Keratinocyte (primary cell): ENCODE measurements at regions not wholly inside any gene's neighbourhood (a gene's known extent, or its start where the extent isn't known, plus 50 kb on each side); places are given as distances from the start of the nearest gene placed in this dataset.

Source experiments
- EZH2 ChIP-seq: IDR thresholded peaks from one replicate; pipeline ENCODE4 v1.6.1; 2012; ENCODE audit warnings: inconsistent platforms, mild to moderate bottlenecking, low read length, moderate library complexity
- TF ChIP-seq, protein P1 (sequence below), 3 experiments: IDR thresholded peaks in 1 of 3; conservative IDR thresholded peaks in 1 of 3; optimal IDR thresholded peaks in 1 of 3; 2 replicates in 2 of 3; 3 replicates in 1 of 3; pipeline versions ENCODE3 to v1.5.1; 2011; ENCODE audit warnings: low read length in 3 of 3, mild to moderate bottlenecking in 3 of 3, moderate library complexity in 2 of 3, control low read depth in 1 of 3, inconsistent platforms in 1 of 3; ENCODE audit not compliant: insufficient read depth in 2 of 3; ENCODE audit errors: extremely low read depth in 1 of 3

DNA sequence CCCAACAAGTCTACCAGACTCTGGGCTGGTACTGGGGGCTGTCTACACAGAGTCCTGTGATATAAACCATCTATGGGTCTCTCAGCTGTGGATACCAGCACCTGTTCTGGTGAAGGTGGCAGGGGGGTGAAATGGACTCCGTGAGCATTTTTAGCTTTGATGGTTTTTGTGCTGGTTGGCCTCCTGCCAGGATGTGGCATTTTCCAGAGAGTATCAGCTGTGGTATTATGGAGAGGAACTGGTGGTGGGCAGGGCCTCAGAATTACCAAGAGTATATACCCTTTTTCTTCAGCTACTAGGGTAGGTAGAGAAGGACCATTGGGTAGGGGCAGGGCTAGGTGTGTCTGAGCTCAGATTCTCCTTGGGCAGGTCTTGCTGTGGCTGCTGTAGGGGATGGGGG, 1920.9 kb upstream of the PCDH20 start:
- TF ChIP-seq, protein P1, sequence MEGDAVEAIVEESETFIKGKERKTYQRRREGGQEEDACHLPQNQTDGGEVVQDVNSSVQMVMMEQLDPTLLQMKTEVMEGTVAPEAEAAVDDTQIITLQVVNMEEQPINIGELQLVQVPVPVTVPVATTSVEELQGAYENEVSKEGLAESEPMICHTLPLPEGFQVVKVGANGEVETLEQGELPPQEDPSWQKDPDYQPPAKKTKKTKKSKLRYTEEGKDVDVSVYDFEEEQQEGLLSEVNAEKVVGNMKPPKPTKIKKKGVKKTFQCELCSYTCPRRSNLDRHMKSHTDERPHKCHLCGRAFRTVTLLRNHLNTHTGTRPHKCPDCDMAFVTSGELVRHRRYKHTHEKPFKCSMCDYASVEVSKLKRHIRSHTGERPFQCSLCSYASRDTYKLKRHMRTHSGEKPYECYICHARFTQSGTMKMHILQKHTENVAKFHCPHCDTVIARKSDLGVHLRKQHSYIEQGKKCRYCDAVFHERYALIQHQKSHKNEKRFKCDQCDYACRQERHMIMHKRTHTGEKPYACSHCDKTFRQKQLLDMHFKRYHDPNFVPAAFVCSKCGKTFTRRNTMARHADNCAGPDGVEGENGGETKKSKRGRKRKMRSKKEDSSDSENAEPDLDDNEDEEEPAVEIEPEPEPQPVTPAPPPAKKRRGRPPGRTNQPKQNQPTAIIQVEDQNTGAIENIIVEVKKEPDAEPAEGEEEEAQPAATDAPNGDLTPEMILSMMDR (optimal IDR thresholded peaks at IDR 0.05 in 1 of 3, IDR thresholded peaks at IDR 0.05 in 1 of 3, conservative IDR thresholded peaks at IDR 0.05 in 1 of 3; ENCODE audit: extremely low read depth in 1 of 3, insufficient read depth in 2 of 3, low read length in 3 of 3) = no peak
- TF ChIP-seq EZH2 = no peak
